ENCODE measurements at regions not wholly inside any gene's neighbourhood (a gene's known extent, or its start where the extent isn't known, plus 50 kb on each side); places are given as distances from the start of the nearest gene placed in this dataset.

- DNase-seq, result no peak
Observed at GRCh38 chr4:63460075-63460474, 949.2 kb downstream of the TECRL start.

- DNase-seq, result no peak
Observed at GRCh38 chr4:63459329-63459728, 949.9 kb downstream of the TECRL start.

- no peak for DNase-seq
Observed at GRCh38 chr4:63458010-63458409, 951.2 kb downstream of the TECRL start.

GRCh38 chr4:63440236-63440635, 969.0 kb downstream of the TECRL start:
- DNase-seq, result no peak

- DNase-seq, result no peak
Observed at GRCh38 chr4:63430105-63430504, 979.1 kb downstream of the TECRL start.

GRCh38 chr4:63396269-63396668, 1013.0 kb downstream of the TECRL start:
- no peak for DNase-seq

- no peak for DNase-seq
Observed at GRCh38 chr4:63393544-63393943, 1015.7 kb downstream of the TECRL start.

- DNase-seq, result no peak
Observed at GRCh38 chr4:63379750-63380522, 1029.3 kb downstream of the TECRL start.

- no peak for DNase-seq
Observed at GRCh38 chr4:63371001-63371400, 1038.2 kb downstream of the TECRL start.

GRCh38 chr4:63361628-63362027, 1047.6 kb downstream of the TECRL start:
- no peak for DNase-seq

GRCh38 chr4:63361066-63361465, 1048.2 kb downstream of the TECRL start:
- no peak for DNase-seq

GRCh38 chr4:63349674-63350025, 1059.6 kb downstream of the TECRL start:
- DNase-seq, result no peak

GRCh38 chr4:63348735-63349673, 1060.2 kb downstream of the TECRL start:
- DNase-seq, result no peak

- no peak for DNase-seq
Observed at GRCh38 chr4:63325140-63325539, 1084.1 kb downstream of the TECRL start.

- DNase-seq, result no peak
Observed at GRCh38 chr4:63316633-63317032, 1092.6 kb downstream of the TECRL start.

- DNase-seq, result no peak
Observed at GRCh38 chr4:63315651-63316050, 1093.6 kb downstream of the TECRL start.

- DNase-seq, result no peak
Observed at GRCh38 chr4:63308697-63309096, 1100.6 kb downstream of the TECRL start.

GRCh38 chr4:63302792-63303191, 1106.5 kb downstream of the TECRL start:
- no peak for DNase-seq

- DNase-seq, result no peak
Observed at GRCh38 chr4:63302078-63302477, 1107.2 kb downstream of the TECRL start.

- no peak for DNase-seq
Observed at GRCh38 chr4:63296773-63297172, 1112.5 kb downstream of the TECRL start.

- DNase-seq, result no peak
Observed at GRCh38 chr4:63275491-63275890, 1133.8 kb downstream of the TECRL start.

GRCh38 chr4:63269156-63269555, 1140.1 kb downstream of the TECRL start:
- DNase-seq, result no peak

GRCh38 chr4:63233671-63234070, 1175.6 kb downstream of the TECRL start:
- no peak for DNase-seq

GRCh38 chr4:63232058-63232457, 1177.2 kb downstream of the TECRL start:
- DNase-seq, result no peak

All from HCEC 1CT (cell line).